GM18499 (cell line): ENCODE measurements at regions not wholly inside any gene's neighbourhood (a gene's known extent, or its start where the extent isn't known, plus 50 kb on each side); places are given as distances from the start of the nearest gene placed in this dataset.
"Not testable (repeated sequence)": the region's sequence is repeated elsewhere in the genome, so short reads cannot be mapped to it uniquely, and the experiment has no call there.

Source experiments
- ATAC-seq: cut with Tn5 transposase; IDR thresholded peaks from one replicate; pipeline ENCODE4 v1.9.1; 2021; ENCODE audit warnings: moderate number of reproducible peaks; ENCODE audit not compliant: insufficient read depth, unreplicated experiment

DNA sequence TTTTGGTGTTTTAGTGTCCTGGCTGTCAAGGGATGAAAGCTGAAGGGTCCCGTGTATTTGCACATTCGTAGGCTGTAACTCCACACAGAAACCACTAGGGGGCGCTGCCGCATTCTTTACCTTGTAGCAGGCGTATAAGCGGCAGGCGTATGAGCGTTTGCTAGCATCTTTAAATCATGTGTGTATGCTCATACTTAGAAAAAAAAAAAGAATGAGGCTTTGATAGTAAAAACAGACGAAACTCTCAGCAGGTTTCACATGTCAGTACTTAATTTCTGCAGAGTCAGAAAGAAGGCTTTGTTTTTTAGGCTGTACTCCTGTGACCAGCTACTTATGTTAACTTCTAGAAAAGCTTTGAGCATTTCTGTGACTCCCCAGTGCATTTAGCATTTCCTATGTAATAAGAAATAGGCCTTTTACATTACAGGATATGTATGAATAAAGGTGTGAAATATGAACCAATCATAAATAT is 218.8 kb upstream of the ADAMTSL1 start:
- peak; percentile 94 for ATAC-seq

DNA sequence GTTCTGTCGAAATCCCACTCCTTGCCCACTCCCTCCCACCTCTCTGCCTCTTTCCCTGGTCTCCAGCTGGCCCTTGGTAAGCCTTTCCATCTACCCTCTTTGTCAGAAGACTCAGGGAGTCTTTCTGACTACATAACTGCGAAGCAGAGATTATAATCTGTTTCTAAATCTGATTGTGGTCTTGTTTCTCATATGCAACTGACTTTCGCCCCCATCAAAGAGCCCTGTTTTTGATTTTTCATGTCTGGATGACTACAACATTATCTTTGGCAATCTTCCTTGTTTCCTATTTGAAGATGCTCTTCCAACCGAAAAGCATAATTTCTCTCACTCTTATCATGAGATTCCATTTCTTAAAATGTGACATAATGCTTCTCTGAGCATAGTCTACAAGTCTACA is 218.2 kb upstream of the ADAMTSL1 start:
- no peak for ATAC-seq

DNA sequence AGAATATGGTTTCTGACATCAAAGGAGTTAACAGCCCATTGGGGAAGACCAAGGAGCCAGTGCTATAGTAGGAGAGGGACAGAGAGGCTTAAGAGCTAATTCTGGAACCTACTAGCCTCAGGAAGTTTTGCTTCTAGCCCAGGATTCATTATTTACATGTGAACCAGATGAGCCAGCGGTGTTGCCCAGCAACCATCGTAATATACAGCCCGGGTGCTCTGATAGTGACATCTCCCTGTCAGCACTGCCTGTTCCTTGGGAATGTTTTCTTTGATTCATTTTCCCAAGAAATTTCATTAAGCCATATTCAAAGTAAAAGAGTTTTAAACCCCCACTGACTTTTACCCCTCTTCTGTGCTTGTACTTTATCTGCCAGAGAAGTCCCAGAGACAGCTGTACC is 217.4 kb upstream of the ADAMTSL1 start:
- no peak for ATAC-seq

DNA sequence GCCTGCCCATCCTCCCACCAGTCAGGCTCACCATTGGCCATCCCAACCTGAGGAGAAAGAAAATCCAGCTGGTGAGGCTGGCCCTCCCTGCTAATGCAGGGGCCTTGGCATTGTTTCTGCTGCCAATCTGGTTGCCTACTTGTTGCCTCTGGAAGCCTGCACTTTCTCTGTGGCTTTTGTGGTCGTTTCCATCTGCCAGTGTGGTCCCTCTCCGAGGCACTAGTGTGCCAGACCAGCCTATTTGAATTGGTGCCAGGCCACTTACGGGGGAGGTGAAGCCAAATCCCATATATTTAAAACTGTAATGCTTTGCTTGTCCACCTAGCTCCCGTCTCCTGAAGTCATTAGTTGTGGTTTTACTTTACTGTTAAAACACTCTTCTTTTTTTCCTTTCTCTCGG is 213.4 kb upstream of the ADAMTSL1 start:
- ATAC-seq: no peak

DNA sequence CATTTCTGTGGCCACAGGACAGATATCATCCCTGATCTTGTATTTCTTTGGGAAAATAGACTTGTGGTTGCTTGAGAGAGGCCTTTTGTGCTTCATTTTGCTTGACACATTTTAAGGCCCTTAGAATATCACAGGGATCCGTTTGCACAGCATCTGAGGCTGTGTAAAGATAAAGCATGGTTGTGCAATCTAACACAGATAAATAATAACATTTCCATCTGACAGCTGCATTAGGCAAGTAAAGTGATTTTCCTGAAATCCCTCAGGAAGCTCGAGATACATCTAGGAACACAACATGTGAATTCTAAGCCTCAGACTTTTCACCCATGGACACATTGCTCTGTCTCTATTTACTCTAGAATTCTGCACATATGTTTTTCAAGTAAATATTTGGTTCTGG is 212.8 kb upstream of the ADAMTSL1 start:
- ATAC-seq: no peak

DNA sequence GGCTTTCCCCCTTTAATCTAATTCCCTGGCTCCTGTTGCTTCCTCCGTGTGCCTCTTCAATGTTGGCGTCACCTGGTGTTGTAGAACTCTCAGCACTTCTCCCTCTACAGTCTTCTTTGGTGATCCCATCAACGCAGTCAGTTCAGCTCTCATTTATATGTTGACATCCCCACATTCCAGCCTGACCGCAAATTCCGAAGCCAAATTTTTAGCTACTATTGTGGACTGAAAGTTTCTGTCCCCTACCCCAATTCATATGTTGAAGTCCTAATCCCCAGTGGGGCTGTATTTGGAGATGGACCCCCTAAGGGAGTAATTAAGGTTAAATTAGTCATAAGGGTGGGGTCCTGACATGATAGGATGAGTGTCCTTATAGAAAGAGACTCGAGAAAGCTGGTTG is 210.6 kb upstream of the ADAMTSL1 start:
- no peak for ATAC-seq

DNA sequence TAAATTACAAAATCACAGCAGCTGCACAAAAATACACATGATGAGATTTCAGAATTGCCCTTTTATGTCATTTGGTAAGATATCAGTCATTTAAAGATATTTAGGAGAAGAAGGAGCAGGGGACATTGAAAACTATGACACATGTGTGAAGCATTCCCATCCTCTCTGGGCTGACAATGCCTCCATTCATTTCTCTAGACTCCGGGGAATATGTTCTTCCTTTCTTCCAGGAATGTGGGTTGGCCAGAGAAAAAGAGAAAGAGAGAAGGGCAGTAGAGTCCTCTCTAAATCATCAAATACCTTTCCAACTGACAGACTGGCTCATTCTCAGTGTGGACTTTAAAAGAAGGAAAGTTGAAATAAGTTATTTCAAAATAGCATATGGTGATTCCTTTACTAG is 205.6 kb upstream of the ADAMTSL1 start:
- no peak for ATAC-seq

DNA sequence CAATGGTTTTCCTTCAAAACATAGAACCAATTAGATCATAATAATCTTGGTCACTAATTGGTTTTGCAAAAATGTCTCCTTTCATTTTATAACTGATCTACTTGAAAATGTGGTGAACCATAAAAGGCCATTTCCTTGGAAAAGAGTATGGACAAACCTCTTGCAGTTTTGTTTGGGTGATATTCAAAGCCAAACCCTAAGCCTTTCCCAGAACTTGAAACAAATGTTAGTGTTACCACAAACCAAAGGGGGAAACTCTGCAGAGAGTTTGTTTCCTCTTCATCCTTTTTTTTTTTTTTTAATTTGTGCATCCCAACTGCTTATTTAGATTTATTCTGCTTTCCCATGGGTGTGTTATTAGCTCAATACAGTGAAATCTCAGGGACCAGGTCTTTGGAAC is 204.4 kb upstream of the ADAMTSL1 start:
- ATAC-seq: no peak

DNA sequence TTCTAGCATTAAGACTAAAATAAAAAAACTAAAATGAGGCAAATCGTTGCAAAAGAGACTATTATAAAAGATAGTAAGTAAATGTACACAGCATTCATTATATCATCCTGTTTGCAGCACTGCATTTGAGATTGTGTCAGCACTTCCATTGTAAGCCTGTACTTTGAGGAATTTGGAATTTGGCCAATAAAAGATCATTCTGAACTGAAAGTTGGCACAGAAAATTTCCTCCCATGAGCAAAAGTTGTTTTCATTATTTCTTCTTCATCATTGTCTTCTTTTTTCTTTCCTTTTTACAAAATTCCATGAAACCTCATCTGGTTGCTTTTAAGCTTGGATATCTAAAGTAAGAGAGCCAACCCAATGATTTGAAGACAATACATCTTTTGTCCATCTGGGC is 199.3 kb upstream of the ADAMTSL1 start:
- no peak for ATAC-seq

DNA sequence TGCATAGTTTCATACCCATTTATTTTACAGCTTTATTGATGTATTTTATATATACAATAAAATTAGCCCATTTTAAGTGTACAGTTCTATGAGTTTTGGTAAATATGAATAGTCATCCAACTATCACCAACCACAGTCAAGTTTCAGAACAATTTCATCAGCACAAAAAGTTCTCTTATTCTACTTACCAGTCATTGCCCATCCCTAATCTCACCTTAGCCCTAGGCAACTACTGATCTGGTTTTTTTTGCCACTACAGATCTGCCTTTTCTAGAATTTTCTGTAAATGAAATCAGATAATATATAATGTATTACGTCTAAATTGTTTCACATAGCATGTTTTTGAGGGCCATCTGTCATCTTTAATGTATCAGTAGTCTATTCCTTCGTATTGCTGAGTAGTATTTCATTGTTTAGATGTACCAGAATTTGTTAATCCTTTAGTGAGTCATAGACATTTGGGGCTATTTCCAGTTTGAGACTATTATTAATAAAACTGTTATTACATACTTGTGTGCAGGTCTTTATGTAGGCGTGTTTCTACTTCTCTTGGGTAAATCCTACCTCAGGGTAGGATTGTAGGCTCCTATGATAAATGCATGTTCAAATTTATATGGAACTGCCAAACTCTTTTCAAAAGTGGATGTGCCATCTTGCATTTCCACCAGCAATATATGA is 198.5 kb upstream of the ADAMTSL1 start:
- no peak for ATAC-seq

DNA sequence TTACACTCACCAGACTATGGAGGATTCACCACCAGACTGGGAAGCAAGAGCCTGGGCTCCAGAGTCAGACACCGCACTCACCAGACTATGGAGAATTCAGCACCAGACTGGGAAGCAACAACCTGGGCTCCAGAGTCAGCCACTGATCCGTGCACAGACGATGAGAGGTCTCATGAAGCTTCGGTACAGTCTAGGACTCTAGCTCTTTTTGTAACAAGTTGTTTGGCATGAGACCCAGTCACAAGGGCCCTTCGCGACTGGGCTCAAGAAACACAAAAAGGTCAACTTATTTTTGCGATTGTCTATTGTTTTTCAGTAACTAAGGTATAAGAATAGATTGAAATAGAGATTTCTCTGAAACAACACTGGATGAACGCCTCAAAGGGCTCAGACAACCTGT is 192.7 kb upstream of the ADAMTSL1 start:
- ATAC-seq: no peak

DNA sequence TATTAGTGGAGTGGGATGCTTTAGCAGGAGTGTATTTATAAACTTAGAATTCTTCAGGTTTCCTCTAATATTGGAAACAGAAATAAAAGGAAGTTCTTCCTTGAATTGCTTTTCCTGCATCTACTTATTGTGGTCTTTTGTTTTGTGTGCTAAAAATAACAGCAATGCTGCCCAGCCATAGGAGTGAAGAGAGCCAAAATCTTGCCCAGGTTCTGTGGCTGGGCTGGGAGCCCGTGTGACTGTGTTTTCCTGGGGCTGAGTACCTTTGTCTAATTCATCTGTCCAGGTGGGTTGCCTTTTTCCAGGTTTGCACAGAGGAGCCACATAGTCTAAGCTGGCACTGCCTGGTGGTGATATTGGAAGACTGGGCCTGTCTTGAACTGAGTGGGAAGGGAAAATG is 179.7 kb upstream of the ADAMTSL1 start:
- no peak for ATAC-seq

DNA sequence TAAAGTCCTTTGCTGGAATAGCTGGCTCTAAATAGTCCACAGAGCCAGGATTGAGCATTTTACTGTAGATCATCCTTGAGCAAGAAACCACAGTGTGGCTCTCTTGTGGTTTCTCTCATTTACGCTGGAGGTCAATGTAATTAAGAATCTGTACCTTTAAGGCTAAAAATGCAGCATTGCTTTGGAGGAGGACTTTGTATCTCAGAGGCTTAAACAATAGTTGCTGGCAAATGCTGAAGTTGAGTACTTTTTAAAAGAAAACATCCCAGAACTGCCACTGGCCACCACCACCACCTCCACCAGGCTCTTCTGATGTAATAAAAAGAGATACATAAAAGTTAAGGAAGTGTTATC is 177.3 kb upstream of the ADAMTSL1 start:
- no peak for ATAC-seq

DNA sequence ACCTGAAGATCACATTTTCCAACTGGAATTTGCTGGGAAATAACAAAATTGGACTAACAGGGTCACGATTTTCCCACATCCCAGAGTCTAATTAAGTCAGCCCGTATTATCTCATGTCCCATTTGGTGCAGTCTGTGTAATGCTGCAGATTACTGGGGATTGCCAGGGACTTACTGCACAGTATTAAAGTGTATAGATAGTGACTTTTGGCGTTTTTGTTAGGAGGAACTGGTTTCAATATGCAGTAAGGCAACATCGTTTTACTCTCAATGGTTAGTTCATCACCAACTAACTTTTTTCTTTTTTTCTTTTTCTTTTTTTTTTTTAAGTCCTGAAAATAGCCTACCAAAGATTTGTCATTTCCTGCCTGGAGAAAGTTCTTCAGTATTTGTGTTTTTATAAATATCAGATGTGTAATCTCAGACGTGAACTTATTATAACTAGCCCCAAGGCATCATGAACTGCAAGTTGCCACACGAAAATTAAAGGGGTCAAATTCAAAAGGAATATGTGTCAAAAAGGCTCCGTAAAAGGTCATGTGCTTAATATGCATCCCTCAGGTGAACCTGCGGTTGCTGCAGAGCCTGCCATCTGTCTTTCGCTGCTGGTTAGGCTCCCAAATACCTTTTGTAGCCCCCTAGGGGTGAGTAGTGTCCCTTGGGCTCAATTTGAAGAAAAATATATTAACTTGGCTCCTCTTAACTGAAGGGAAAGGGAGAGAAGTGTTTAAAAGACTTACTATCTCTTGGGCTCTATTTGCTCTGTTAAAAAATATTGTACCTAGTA is 176.7 kb upstream of the ADAMTSL1 start:
- no peak for ATAC-seq

DNA sequence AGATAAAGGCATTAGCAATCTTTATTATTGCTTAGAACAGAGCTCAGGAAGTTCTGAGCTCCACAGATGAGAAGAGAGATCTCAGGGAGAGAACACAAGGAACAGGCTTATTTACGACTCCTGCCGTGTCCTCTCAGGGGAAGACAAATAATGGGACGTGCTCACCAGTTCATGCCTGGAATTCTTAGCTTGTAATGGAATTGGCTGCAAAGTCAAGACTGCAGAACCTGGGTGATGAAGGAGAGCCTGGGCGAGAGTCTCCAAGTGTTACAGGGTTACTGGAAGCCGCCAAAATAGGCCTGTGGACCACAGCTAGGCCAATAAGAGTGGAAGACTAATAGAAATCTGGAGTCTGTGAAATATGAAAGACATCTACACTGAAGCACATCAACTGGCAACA is 174.5 kb upstream of the ADAMTSL1 start:
- no peak for ATAC-seq

DNA sequence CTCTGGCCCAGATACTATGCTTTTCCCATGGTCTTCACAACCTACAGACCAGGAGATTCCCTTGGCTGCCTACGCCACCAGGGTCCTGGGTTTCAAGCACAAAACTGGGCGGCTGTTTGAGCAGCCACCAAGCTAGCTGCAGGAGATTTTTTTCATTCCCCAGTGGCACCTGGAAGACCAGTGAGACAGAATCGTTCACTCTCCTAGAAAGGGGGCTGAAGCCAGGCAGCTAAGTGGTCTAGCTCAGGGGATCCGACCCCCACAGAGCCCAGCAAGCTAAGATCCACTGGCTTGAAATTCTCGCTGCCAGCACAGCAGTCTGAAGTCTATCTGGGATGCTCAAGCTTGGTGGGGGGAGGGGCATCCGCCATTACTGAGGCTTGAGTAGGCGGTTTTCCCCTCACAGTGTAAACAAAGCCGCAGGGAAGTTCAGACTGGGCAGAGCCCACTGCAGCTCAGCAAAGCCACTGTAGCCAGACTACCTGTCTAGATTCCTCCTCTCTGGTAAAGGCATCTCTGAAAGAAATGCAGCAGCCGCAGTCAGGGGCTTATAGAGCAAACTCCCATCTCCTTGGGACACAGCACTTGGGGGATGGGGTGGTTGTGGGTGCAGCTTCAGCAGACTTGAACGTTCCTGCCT is 168.7 kb upstream of the ADAMTSL1 start:
- ATAC-seq: not testable (repeated sequence)

DNA sequence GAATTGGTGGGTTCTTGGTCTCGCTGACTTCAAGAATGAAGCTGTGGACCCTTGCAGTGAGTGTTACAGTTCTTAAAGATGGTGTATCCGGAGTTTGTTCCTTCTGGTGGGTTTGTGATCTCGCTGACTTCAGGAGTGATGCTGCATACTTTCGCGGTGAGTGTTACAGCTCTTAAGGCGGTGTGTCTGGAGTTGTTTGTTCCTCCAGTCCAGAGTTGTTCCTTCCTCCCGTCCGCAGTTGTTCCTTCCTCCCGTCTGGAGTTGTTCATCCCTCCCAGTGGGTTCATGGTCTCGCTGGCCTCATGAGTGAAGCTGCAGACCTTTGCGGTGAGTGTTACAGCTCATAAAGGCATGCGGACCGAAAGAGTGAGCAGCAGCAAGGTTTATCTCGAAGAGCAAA is 159.6 kb upstream of the ADAMTSL1 start:
- no peak for ATAC-seq

DNA sequence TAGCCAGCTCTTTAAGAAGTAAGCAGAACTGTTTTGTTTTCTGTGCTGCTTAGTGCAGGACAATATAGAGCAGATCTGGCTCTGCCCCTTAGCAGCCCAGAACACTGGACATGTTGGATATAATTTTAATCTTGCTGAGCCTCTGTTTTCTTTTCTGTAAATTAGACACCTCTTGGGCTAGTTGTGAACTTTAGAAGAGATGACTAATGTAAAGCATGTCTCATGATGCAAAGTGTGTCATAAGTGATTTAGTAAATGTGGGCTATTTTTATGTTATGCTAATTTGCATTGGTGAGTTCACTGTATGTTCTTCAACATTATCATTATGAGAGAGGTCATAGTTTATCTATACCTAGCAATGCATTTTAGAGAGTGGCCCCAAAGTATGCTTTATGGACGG is 156.1 kb upstream of the ADAMTSL1 start:
- ATAC-seq: no peak

DNA sequence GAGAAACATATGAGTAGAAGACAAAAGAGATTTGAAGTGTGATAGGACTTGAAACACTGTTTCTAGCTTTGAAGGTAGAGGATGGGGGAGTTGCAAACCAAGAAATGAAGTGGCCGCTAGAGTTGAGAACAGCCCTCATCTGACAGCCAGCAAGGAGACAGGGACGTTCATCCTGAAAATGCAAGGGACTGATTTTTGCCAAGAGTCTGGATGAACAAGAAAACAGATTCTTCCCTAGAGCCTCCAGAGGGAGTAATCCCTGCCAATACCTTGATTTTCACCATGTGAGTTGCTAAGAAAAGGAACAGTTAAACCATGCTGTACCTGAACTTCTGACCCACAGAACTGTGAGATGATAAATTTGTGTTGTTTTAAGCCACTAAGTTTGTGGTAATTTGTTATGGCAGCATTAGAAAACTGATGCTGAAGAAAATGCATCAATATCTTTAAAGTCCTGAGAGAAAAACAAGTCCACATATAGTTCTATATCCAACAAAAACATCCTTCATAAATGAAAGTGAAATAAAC is 154.0 kb upstream of the ADAMTSL1 start:
- ATAC-seq: no peak

DNA sequence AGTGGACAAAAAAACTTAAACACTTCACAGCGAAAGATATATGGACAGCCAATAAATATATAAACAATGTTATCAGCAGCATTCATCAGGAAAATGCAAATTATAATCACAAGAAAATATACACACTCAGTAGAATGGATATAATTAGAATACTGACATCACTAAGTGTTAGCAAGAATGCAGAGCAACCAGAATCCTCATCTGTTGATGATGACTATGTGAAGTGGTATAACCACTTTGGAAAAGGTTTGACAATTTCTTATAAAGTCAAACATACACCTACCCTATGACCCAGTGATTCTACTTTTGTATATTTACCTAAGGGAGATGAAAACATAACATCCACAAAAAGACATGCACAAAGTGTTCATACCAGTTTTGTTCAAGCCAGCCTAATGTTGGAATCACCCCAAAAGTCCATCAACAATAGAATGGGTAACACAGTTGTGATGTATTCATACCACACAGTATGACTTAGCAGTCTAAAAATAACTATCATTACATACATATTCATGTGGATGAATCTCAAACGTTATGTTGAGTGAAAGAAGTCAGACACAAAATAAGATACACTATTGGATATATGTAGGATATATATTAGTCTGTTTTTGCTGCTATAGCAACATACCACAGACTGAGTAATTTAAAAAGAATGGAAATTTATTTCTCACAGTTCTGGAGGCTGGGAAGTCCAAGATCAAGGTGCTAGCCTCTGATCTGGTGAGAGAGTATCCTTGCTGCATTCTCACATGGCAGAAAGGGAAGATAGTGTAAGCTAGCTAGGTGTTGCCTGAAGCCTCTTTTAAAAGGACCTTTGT is 148.8 kb upstream of the ADAMTSL1 start:
- no peak for ATAC-seq

DNA sequence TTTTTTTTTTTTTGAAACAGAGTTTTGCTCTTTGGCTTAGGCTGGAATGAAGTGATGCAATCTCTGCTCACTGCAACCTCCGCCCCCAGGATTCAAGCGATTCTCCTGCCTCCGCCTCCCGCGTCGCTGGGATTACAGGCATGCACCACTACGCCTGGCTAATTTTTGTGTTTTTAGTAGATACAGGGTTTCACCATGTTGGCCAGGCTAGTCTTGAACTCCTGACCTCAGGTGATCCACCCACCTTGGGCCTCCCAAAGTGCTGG is 148.3 kb upstream of the ADAMTSL1 start:
- ATAC-seq: not testable (repeated sequence)
